WTC11 (cell line): ENCODE measurements at regions not wholly inside any gene's neighbourhood (a gene's known extent, or its start where the extent isn't known, plus 50 kb on each side); places are given as distances from the start of the nearest gene placed in this dataset.

ENCODE experiments used
- ATAC-seq: fragments of 200-7000 bp; cut with Tn5 transposase; 2 replicates; pipeline ENCODE4 v1.10.0; 2021; ENCODE audit warnings: mild to moderate bottlenecking, moderate library complexity
- CTCF ChIA-PET: fragments of 300-600 bp; sonication (Branson Sonifier 250); formaldehyde crosslinking; loops from one replicate; lab custom pipeline; 2021; ENCODE audit warnings: antibody characterized with exemption; lab: Charles Lee
- POLR2A ChIA-PET: fragments of 350-600 bp; sonication (Branson Sonifier 250); formaldehyde crosslinking; loops from one replicate; lab custom pipeline; 2021; ENCODE audit warnings: antibody characterized with exemption; lab: Charles Lee
- DNase-seq: peaks from one replicate; pipeline ENCODE4 v3.0.0; 2021; ENCODE audit warnings: low spot score
- H3K27ac Mint-ChIP-seq: 2 replicates; pipeline ENCODE4 v1.8.0; 2021; ENCODE audit warnings: mixed read lengths
- H3K27me3 Mint-ChIP-seq: 2 replicates; pipeline ENCODE4 v1.8.0; 2021; ENCODE audit warnings: low read depth, mild to moderate bottlenecking, moderate library complexity, mixed read lengths
- H3K36me3 Mint-ChIP-seq: 2 replicates; pipeline ENCODE4 v1.8.0; 2021; ENCODE audit warnings: mixed read lengths
- H3K4me1 Mint-ChIP-seq: 2 replicates; pipeline ENCODE4 v1.8.0; 2022; ENCODE audit warnings: mixed read lengths
- H3K4me3 Mint-ChIP-seq: 2 replicates; pipeline ENCODE4 v1.8.0; 2021; ENCODE audit warnings: mild to moderate bottlenecking, moderate library complexity, mixed read lengths
- H3K9me3 Mint-ChIP-seq: 2 replicates; pipeline ENCODE4 v1.8.0; 2021; ENCODE audit warnings: mixed read lengths
- AR ChIP-seq: fragments of 250-450 bp; sonication (Bioruptor Pico); IDR thresholded peaks from 2 replicates; pipeline ENCODE4 v1.9.0; 2021; ENCODE audit warnings: mild to moderate bottlenecking
- CTCF ChIP-seq: fragments of 200-600 bp; IDR thresholded peaks from 2 replicates; pipeline ENCODE4 v1.8.0; 2022; ENCODE audit warnings: antibody characterized with exemption
- E2F1 ChIP-seq: sonication (generic); formaldehyde crosslinking; IDR thresholded peaks from 2 replicates; pipeline ENCODE4 v1.8.0; 2022; ENCODE audit warnings: mild to moderate bottlenecking, missing genetic modification reagents
- ELF4 ChIP-seq: sonication (generic); formaldehyde crosslinking; IDR thresholded peaks from 2 replicates; pipeline ENCODE4 v1.8.1; 2022; ENCODE audit warnings: low read depth, mild to moderate bottlenecking, moderate library complexity, missing genetic modification reagents
- FOXK1 ChIP-seq: sonication (generic); formaldehyde crosslinking; IDR thresholded peaks from 2 replicates; pipeline ENCODE4 v1.8.0; 2022; ENCODE audit warnings: mild to moderate bottlenecking, moderate library complexity, missing genetic modification reagents
- FOXP4 ChIP-seq: sonication (generic); formaldehyde crosslinking; IDR thresholded peaks from 2 replicates; pipeline ENCODE4 v1.8.0; 2022; ENCODE audit warnings: mild to moderate bottlenecking, missing genetic modification reagents
- GRHL2 ChIP-seq: fragments of 250-450 bp; sonication (Bioruptor Pico); IDR thresholded peaks from 2 replicates; pipeline ENCODE4 v1.8.0; 2022; ENCODE audit warnings: mild to moderate bottlenecking, moderate library complexity; ENCODE audit not compliant: insufficient replicate concordance, severe bottlenecking
- HMGA2 ChIP-seq: fragments of 250-450 bp; sonication (Bioruptor Pico); IDR thresholded peaks from 2 replicates; pipeline ENCODE4 v1.4.0; 2021; ENCODE audit warnings: mild to moderate bottlenecking, moderate library complexity
- KAT7 ChIP-seq: sonication (generic); formaldehyde crosslinking; IDR thresholded peaks from 2 replicates; pipeline ENCODE4 v1.8.1; 2023; ENCODE audit warnings: missing genetic modification reagents, mild to moderate bottlenecking, borderline replicate concordance
- NFATC4 ChIP-seq: fragments of 250-450 bp; sonication (Bioruptor Pico); IDR thresholded peaks from 2 replicates; pipeline ENCODE4 v1.9.0; 2021; ENCODE audit warnings: mild to moderate bottlenecking
- NFE2L1 ChIP-seq: sonication (generic); formaldehyde crosslinking; IDR thresholded peaks from 2 replicates; pipeline ENCODE4 v1.8.1; 2023; ENCODE audit warnings: missing genetic modification reagents
- NFYB ChIP-seq: sonication (generic); formaldehyde crosslinking; conservative IDR thresholded peaks from 2 replicates; pipeline ENCODE4 v1.8.0; 2022; ENCODE audit warnings: low read depth, missing genetic modification reagents
- OVOL2 ChIP-seq: fragments of 250-450 bp; sonication (Bioruptor Pico); IDR thresholded peaks from 2 replicates; pipeline ENCODE4 v1.9.0; 2021; ENCODE audit warnings: mild to moderate bottlenecking, borderline replicate concordance
- RELA ChIP-seq: sonication (generic); formaldehyde crosslinking; IDR thresholded peaks from 2 replicates; pipeline ENCODE4 v1.8.1; 2022; ENCODE audit warnings: missing genetic modification reagents, mild to moderate bottlenecking, borderline replicate concordance
- SMAD4 ChIP-seq: sonication (generic); formaldehyde crosslinking; IDR thresholded peaks from 2 replicates; pipeline ENCODE4 v1.8.0; 2022; ENCODE audit warnings: mild to moderate bottlenecking, missing genetic modification reagents
- SOX15 ChIP-seq: fragments of 250-450 bp; sonication (Bioruptor Pico); IDR thresholded peaks from 2 replicates; pipeline ENCODE4 v1.9.0; 2021; ENCODE audit warnings: mild to moderate bottlenecking
- TCF7 ChIP-seq: sonication (generic); formaldehyde crosslinking; IDR thresholded peaks from 2 replicates; pipeline ENCODE4 v1.8.0; 2022; ENCODE audit warnings: mild to moderate bottlenecking, low read depth, missing genetic modification reagents, moderate library complexity
- TP53 ChIP-seq: sonication (generic); formaldehyde crosslinking; IDR thresholded peaks from 2 replicates; pipeline ENCODE4 v1.8.1; 2023; ENCODE audit warnings: mild to moderate bottlenecking, missing genetic modification reagents
- USF1 ChIP-seq: sonication (generic); formaldehyde crosslinking; IDR thresholded peaks from 2 replicates; pipeline ENCODE4 v1.8.0; 2022; ENCODE audit warnings: mild to moderate bottlenecking, missing genetic modification reagents
- USF2 ChIP-seq: sonication (generic); formaldehyde crosslinking; IDR thresholded peaks from 2 replicates; pipeline ENCODE4 v1.8.1; 2023; ENCODE audit warnings: mild to moderate bottlenecking, missing genetic modification reagents, moderate library complexity
- ZNF219 ChIP-seq: sonication (generic); formaldehyde crosslinking; IDR thresholded peaks from 2 replicates; pipeline ENCODE4 v1.8.0; 2023; ENCODE audit warnings: missing genetic modification reagents, mild to moderate bottlenecking, borderline replicate concordance
- ZNF263 ChIP-seq: sonication (generic); formaldehyde crosslinking; IDR thresholded peaks from 2 replicates; pipeline ENCODE4 v1.8.1; 2022; ENCODE audit warnings: low read depth, mild to moderate bottlenecking, moderate library complexity, missing genetic modification reagents
- ZNF317 ChIP-seq: sonication (generic); formaldehyde crosslinking; IDR thresholded peaks from 2 replicates; pipeline ENCODE4 v1.8.1; 2023; ENCODE audit warnings: low read depth, mild to moderate bottlenecking, moderate library complexity, missing genetic modification reagents, borderline replicate concordance
- ZNF423 ChIP-seq: fragments of 250-450 bp; sonication (Bioruptor Pico); IDR thresholded peaks from 2 replicates; pipeline ENCODE4 v2.1.2; 2022; ENCODE audit warnings: mild to moderate bottlenecking, moderate library complexity
- ZNF512 ChIP-seq: sonication (generic); formaldehyde crosslinking; IDR thresholded peaks from 2 replicates; pipeline ENCODE4 v1.8.1; 2022; ENCODE audit warnings: missing genetic modification reagents, borderline replicate concordance

- TF ChIP-seq SMAD4 (CRISPR knock-in tag) (no peak), FOXK1 (CRISPR knock-in tag) (no peak), ZNF317 (no peak), ZNF512 (no peak), NFYB (CRISPR knock-in tag) (no peak), ZNF423 (CRISPR knock-in tag) (no peak), AR (CRISPR knock-in tag) (no peak), ZNF219 (no peak), HMGA2 (no peak), TCF7 (CRISPR knock-in tag) (no peak), OVOL2 (CRISPR knock-in tag) (no peak)
- Mint-ChIP-seq H3K27ac (no peak overlapping the region), H3K9me3 (peaks cover 13% of the 10 kb centered on the region), H3K36me3 (peaks cover 5% of the 10 kb centered on the region), H3K4me1 (no peaks in the 10 kb centered on the region), H3K27me3 (no peaks in the 10 kb centered on the region; the same call in 1 of the 2 replicates), H3K4me3 (no peak overlapping the region)
- no peak for DNase-seq
- CTCF ChIA-PET = no interaction called here
- POLR2A ChIA-PET = no interaction called here
- ATAC-seq = no peak
Measured at GRCh38 chr2:9126540-9126939, 80.1 kb upstream of the ASAP2 start.

GRCh38 chr2:9124231-9124741 is 82.3 kb upstream of the ASAP2 start:
- no peak for ATAC-seq
- Mint-ChIP-seq H3K9me3 (peaks cover 13% of the 10 kb centered on the region), H3K36me3 (peaks cover 5% of the 10 kb centered on the region), H3K27me3 (no peaks in the 10 kb centered on the region; the same call in 1 of the 2 replicates), H3K4me1 (no peaks in the 10 kb centered on the region), H3K4me3 (no peak overlapping the region), H3K27ac (no peak overlapping the region)
- DNase-seq = no peak
- CTCF ChIA-PET = interaction anchor here (1.0 kb wide), 1 partner anchor 12 kb away, joined by 3 read pairs; no protein-coding TSS in a partner anchor
- POLR2A ChIA-PET = no interaction called here
- TF ChIP-seq KAT7 = no peak
- TF ChIP-seq NFATC4 = no peak
- no peak for TF ChIP-seq CTCF
- TF ChIP-seq TP53 (CRISPR knock-in tag) = no peak
- TF ChIP-seq FOXP4 (CRISPR knock-in tag) = no peak
- no peak for TF ChIP-seq SOX15 (CRISPR knock-in tag)
- no peak for TF ChIP-seq RELA
- TF ChIP-seq TCF7 (CRISPR knock-in tag) = no peak
- no peak for TF ChIP-seq NFE2L1 (CRISPR knock-in tag)
- TF ChIP-seq USF2 (CRISPR knock-in tag) = no peak
- no peak for TF ChIP-seq USF1 (CRISPR knock-in tag)
- no peak for TF ChIP-seq ELF4
- TF ChIP-seq GRHL2 (CRISPR knock-in tag) = no peak
- no peak for TF ChIP-seq E2F1 (CRISPR knock-in tag)
- TF ChIP-seq ZNF263 (CRISPR knock-in tag) = no peak
